ENCODE measurements at regions not wholly inside any gene's neighbourhood (a gene's known extent, or its start where the extent isn't known, plus 50 kb on each side); places are given as distances from the start of the nearest gene placed in this dataset.

DNA sequence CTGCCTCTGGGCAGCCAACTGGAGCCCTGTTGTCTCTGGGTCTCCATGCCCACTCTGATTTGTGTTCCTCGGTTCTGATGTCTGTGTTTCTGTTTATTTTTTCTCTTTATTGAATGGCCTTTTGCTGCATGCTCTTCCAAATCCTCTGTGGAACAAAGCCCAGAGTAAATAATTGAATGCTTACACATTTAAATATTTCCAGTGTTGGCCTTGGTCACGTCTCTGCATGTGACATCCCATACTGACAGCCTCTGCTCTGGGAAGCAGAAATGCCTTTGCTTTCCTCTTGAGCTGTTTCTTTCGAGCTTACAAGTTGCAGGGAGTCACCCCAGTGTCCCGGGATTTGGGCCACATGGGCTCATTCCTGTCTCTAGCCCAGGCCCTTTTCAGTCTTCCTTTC lies 267.9 kb downstream of the PTPRU start:
- TF ChIP-seq, protein P1, sequence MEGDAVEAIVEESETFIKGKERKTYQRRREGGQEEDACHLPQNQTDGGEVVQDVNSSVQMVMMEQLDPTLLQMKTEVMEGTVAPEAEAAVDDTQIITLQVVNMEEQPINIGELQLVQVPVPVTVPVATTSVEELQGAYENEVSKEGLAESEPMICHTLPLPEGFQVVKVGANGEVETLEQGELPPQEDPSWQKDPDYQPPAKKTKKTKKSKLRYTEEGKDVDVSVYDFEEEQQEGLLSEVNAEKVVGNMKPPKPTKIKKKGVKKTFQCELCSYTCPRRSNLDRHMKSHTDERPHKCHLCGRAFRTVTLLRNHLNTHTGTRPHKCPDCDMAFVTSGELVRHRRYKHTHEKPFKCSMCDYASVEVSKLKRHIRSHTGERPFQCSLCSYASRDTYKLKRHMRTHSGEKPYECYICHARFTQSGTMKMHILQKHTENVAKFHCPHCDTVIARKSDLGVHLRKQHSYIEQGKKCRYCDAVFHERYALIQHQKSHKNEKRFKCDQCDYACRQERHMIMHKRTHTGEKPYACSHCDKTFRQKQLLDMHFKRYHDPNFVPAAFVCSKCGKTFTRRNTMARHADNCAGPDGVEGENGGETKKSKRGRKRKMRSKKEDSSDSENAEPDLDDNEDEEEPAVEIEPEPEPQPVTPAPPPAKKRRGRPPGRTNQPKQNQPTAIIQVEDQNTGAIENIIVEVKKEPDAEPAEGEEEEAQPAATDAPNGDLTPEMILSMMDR (IDR thresholded peaks at IDR 0.05; ENCODE audit: unreplicated experiment) = no peak
- Mint-ChIP-seq H3K36me3 (ENCODE audit: low read depth, unreplicated experiment) (peaks cover 2% of the 10 kb centered on the region), H3K27me3 (ENCODE audit: unreplicated experiment) (peaks cover 10% of the 10 kb centered on the region), H3K4me1 (ENCODE audit: unreplicated experiment) (no peaks in the 10 kb centered on the region), H3K4me3 (ENCODE audit: unreplicated experiment) (no peak overlapping the region), H3K9me3 (ENCODE audit: unreplicated experiment) (no peaks in the 10 kb centered on the region), H3K27ac (ENCODE audit: unreplicated experiment) (no peak overlapping the region)
- no peak for DNase-seq (ENCODE audit: low spot score)

DNA sequence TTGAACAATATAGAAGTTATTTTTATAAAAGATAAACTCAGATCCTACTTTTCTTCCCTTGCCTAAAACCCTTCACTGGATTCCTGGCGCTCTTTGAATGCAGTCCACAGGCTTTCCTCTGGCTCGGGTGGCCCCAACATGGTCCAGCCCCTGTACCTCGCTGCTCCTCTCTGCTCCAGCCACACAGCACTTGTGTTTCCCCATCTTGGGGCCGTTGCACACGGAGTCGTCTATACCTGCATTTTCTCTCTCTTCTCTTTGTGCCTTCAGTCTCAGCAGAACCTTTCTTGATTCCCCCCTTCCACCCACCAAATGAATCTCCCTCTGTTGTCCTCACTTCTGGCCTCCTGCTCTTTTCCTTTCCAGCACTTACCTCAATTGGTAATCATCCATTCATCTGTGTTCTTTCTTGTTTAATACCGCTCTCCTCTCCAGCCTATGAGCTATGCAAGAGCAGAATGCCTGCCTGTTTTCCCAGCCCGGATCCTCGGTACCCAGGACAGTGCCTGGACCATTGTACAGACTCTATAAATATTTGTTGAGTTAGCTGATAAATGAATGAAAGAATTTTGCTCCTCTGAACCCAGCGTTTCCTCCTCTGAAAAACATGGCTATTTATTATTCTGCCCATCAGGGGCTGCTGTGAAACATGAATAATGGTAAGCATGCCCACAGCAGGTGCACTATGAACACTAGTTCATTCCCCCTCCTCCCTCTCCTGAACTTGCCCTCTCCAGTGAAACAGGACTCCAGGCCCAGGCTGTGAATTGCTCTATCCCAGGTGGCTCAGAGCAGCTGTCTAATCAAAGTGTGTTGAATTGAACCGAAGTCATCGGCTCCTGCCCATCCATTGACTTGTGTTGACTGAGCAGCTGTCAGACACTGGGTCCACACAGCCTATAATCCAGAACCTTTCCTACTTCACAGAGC lies 266.9 kb downstream of the PTPRU start:
- no peaks in the 10 kb centered on the region for H3K4me1 Mint-ChIP-seq (ENCODE audit: unreplicated experiment)
- peaks cover 3% of the 10 kb centered on the region for H3K36me3 Mint-ChIP-seq (ENCODE audit: low read depth, unreplicated experiment)
- no peak overlapping the region for H3K4me3 Mint-ChIP-seq (ENCODE audit: unreplicated experiment)
- TF ChIP-seq, protein P1 (IDR thresholded peaks at IDR 0.05; ENCODE audit: unreplicated experiment) = no peak
- DNase-seq (ENCODE audit: low spot score) = no peak
- H3K9me3 Mint-ChIP-seq (ENCODE audit: unreplicated experiment) = no peaks in the 10 kb centered on the region
- no peak overlapping the region for H3K27ac Mint-ChIP-seq (ENCODE audit: unreplicated experiment)
- H3K27me3 Mint-ChIP-seq (ENCODE audit: unreplicated experiment) = peaks cover 11% of the 10 kb centered on the region

DNA sequence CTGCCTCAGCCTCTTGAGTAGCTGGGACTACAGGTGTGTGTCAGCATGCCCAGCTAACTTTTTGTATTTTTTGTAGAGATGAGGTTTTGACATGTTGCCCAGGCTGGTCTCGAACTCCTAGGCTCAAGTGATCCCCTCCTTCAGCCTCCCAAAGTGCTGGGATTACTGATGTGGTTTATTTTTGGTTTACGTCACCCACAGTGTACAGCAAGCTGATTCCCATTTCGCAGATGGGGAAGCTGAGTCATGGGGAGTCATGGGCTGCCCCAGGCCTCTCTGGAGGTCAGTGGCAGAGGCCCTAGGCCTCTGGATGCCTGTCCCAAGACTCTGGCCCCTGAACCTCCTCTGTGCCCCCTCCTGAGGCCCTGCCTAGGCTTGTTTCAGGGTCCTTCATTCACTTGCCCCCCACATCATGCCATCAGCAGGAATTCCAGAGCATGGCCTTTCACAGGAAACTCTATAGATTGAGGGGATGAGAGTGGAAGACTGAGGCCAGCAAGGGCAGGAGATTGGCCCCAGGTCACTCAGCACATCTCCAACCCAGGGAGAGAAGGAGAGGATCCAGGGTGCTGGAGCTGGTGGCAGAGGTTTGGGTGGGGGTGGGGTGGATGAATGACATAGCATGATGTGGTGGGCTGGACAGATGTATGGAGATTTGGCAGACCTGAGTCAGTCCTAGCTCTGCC lies 266.0 kb downstream of the PTPRU start:
- H3K4me1 Mint-ChIP-seq (ENCODE audit: unreplicated experiment) = no peaks in the 10 kb centered on the region
- H3K9me3 Mint-ChIP-seq (ENCODE audit: unreplicated experiment) = no peaks in the 10 kb centered on the region
- H3K4me3 Mint-ChIP-seq (ENCODE audit: unreplicated experiment) = no peak overlapping the region
- no peak for DNase-seq (ENCODE audit: low spot score)
- TF ChIP-seq, protein P1 (IDR thresholded peaks at IDR 0.05; ENCODE audit: unreplicated experiment) = no peak
- peaks cover 8% of the 10 kb centered on the region for H3K27me3 Mint-ChIP-seq (ENCODE audit: unreplicated experiment)
- no peak overlapping the region for H3K27ac Mint-ChIP-seq (ENCODE audit: unreplicated experiment)
- peaks cover 3% of the 10 kb centered on the region for H3K36me3 Mint-ChIP-seq (ENCODE audit: low read depth, unreplicated experiment)

DNA sequence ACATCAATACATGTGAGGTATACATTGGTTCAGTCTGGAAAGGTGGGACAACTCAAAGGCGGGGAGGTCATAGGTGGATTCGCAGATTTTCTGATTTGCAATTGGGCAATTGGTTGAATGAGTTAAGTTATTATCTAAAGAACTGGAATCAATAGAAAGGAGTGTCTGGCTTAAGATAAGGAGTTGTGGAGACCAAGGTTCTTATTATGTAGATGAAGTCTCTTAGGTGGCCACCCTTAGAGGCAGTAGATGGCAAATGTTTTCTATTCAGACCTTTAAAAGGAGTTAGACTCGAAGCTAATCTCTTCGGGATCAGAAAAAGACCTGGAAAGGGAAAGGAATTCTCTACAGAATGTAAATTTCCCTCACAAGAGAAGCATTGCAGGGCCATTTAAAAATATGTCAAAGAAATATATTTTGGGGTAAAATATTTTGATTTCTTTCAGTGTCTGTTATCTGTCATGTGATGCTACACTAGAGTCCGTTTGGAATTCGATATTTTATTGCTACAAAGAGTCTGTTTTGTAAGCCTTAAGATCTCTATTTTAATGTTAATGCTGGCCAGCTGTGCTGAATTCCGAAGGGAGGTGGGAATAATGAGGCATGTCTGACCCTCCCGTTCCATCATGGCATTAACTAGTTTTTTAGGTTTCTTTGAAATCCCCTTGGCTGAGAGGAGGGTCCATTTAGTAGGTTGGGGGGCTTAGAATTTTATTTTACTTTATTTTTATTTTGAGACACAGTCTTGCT lies 265.1 kb downstream of the PTPRU start:
- DNase-seq (ENCODE audit: low spot score) = no peak
- H3K27ac Mint-ChIP-seq (ENCODE audit: unreplicated experiment) = no peak overlapping the region
- peaks cover 3% of the 10 kb centered on the region for H3K36me3 Mint-ChIP-seq (ENCODE audit: low read depth, unreplicated experiment)

More for the DNA sequence above, 265.1 kb downstream of the PTPRU start:
- Mint-ChIP-seq H3K27me3 (ENCODE audit: unreplicated experiment) (peaks cover 6% of the 10 kb centered on the region), H3K4me1 (ENCODE audit: unreplicated experiment) (no peaks in the 10 kb centered on the region), H3K9me3 (ENCODE audit: unreplicated experiment) (no peaks in the 10 kb centered on the region), H3K4me3 (ENCODE audit: unreplicated experiment) (no peak overlapping the region)
- TF ChIP-seq, protein P1 (IDR thresholded peaks at IDR 0.05; ENCODE audit: unreplicated experiment) = no peak

Measured in endothelial cell (in vitro differentiated cells).